Peyer's patch (tissue), 4 donors: ENCODE measurements at regions not wholly inside any gene's neighbourhood (a gene's known extent, or its start where the extent isn't known, plus 50 kb on each side); places are given as distances from the start of the nearest gene placed in this dataset.
"Not testable (repeated sequence)": the region's sequence is repeated elsewhere in the genome, so short reads cannot be mapped to it uniquely, and the experiment has no call there.

ENCODE experiments used
- CTCF ChIP-seq, 6 experiments: fragments of 450-650 bp in 4 of 6; fragments of 200-600 bp in 2 of 6; sonication (generic) in 1 of 6; IDR thresholded peaks; one replicate each; pipeline ENCODE4 v1.5.1; 2017 to 2019; ENCODE audit warnings: antibody characterized with exemption in 6 of 6, mild to moderate bottlenecking in 3 of 6, moderate library complexity in 1 of 6
- POLR2A ChIP-seq, 2 donors: fragments of 450-650 bp; IDR thresholded peaks; one replicate each; pipeline ENCODE4 v1.5.1; 2017; ENCODE audit warnings: antibody characterized with exemption in 2 of 2, mild to moderate bottlenecking in 2 of 2, moderate library complexity in 2 of 2

- not testable (repeated sequence) for TF ChIP-seq CTCF, POLR2A (IDR thresholded peaks at IDR 0.05)
These were observed 125.4 kb upstream of the FOXG1 start for GRCh38 chr14:28641189-28641588.
